ENCODE measurements at regions not wholly inside any gene's neighbourhood (a gene's known extent, or its start where the extent isn't known, plus 50 kb on each side); places are given as distances from the start of the nearest gene placed in this dataset.

- DNase-seq (ENCODE audit: low spot score in 2 of 2, unreplicated experiment in 2 of 2): no peak
- H3K4me3 Mint-ChIP-seq: no peak overlapping the region
- peaks cover 2% of the 10 kb centered on the region for H3K27me3 Mint-ChIP-seq (ENCODE audit: low read depth)
- no peak for TF ChIP-seq CTCF (IDR thresholded peaks at IDR 0.05; ENCODE audit: unreplicated experiment)
- no peaks in the 10 kb centered on the region for H3K36me3 Mint-ChIP-seq
- H3K4me1 Mint-ChIP-seq: no peaks in the 10 kb centered on the region
- no peaks in the 10 kb centered on the region for H3K9me3 Mint-ChIP-seq
- H3K27ac Mint-ChIP-seq: no peak overlapping the region
Observed at GRCh38 chr12:126171937-126172559, 1106.8 kb downstream of the AACS start.

- no peak for TF ChIP-seq CTCF (IDR thresholded peaks at IDR 0.05; ENCODE audit: unreplicated experiment)
- peaks cover 15% of the 10 kb centered on the region for H3K27me3 Mint-ChIP-seq (ENCODE audit: low read depth)
- no peak overlapping the region for H3K4me3 Mint-ChIP-seq
- H3K27ac Mint-ChIP-seq: no peak overlapping the region
- DNase-seq (ENCODE audit: low spot score in 2 of 2, unreplicated experiment in 2 of 2): no peak
- peaks cover 19% of the 10 kb centered on the region for H3K9me3 Mint-ChIP-seq
- H3K36me3 Mint-ChIP-seq: no peaks in the 10 kb centered on the region
- no peaks in the 10 kb centered on the region for H3K4me1 Mint-ChIP-seq
Observed at GRCh38 chr12:126182619-126183236, 1117.5 kb downstream of the AACS start.

GRCh38 chr12:126185025-126185424, 1119.8 kb downstream of the AACS start:
- H3K36me3 Mint-ChIP-seq: no peaks in the 10 kb centered on the region
- no peaks in the 10 kb centered on the region for H3K4me1 Mint-ChIP-seq
- peaks cover 18% of the 10 kb centered on the region for H3K9me3 Mint-ChIP-seq
- no peak overlapping the region for H3K4me3 Mint-ChIP-seq
- H3K27me3 Mint-ChIP-seq (ENCODE audit: low read depth): peaks cover 36% of the 10 kb centered on the region
- DNase-seq (ENCODE audit: low spot score in 2 of 2, unreplicated experiment in 2 of 2): no peak
- no peak for TF ChIP-seq CTCF (IDR thresholded peaks at IDR 0.05; ENCODE audit: unreplicated experiment)
- H3K27ac Mint-ChIP-seq: no peak overlapping the region

- Mint-ChIP-seq H3K27me3 (ENCODE audit: low read depth) (peaks cover 80% of the 10 kb centered on the region), H3K4me3 (no peak overlapping the region), H3K4me1 (no peaks in the 10 kb centered on the region), H3K27ac (no peak overlapping the region), H3K36me3 (no peaks in the 10 kb centered on the region), H3K9me3 (no peaks in the 10 kb centered on the region)
- TF ChIP-seq CTCF (IDR thresholded peaks at IDR 0.05; ENCODE audit: unreplicated experiment): no peak
- DNase-seq (ENCODE audit: low spot score in 2 of 2, unreplicated experiment in 2 of 2): no peak
Observed at GRCh38 chr12:126189856-126190255, 1124.6 kb downstream of the AACS start.

GRCh38 chr12:126191031-126191891, 1126.0 kb downstream of the AACS start:
- peaks cover 83% of the 10 kb centered on the region for H3K27me3 Mint-ChIP-seq (ENCODE audit: low read depth)
- H3K27ac Mint-ChIP-seq: no peak overlapping the region
- no peaks in the 10 kb centered on the region for H3K36me3 Mint-ChIP-seq
- H3K4me3 Mint-ChIP-seq: no peak overlapping the region
- no peak for TF ChIP-seq CTCF (IDR thresholded peaks at IDR 0.05; ENCODE audit: unreplicated experiment)
- no peaks in the 10 kb centered on the region for H3K4me1 Mint-ChIP-seq
- no peak for DNase-seq (ENCODE audit: low spot score in 2 of 2, unreplicated experiment in 2 of 2)
- no peaks in the 10 kb centered on the region for H3K9me3 Mint-ChIP-seq

Data from mesothelial cell of epicardium (in vitro differentiated cells).